DMS53 treated with DMSO at 0.1 percent for 48 hours (cell line): ENCODE measurements at regions not wholly inside any gene's neighbourhood (a gene's known extent, or its start where the extent isn't known, plus 50 kb on each side); places are given as distances from the start of the nearest gene placed in this dataset.

Experiments
- DNase-seq: peaks from one replicate; lab custom pipeline; 2025; ENCODE audit not compliant: unreplicated experiment; lab: John Stamatoyannopoulos, UW

- no peak for DNase-seq
Measured at GRCh38 chr7:18081617-18082016, 54.0 kb upstream of the PRPS1L1 start.

- DNase-seq = no peak
Measured at GRCh38 chr7:18082169-18082568, 54.5 kb upstream of the PRPS1L1 start.

- no peak for DNase-seq
Measured at GRCh38 chr7:18086165-18087025, 58.7 kb upstream of the PRPS1L1 start.

GRCh38 chr7:18087026-18087686 lies 59.5 kb upstream of the PRPS1L1 start:
- DNase-seq = peak; percentile 11

- no peak for DNase-seq
Measured at GRCh38 chr7:18087687-18088078, 60.0 kb upstream of the PRPS1L1 start.

- peak; percentile 69 for DNase-seq
Measured at GRCh38 chr7:18096087-18096486, 68.4 kb upstream of the PRPS1L1 start.

- no peak for DNase-seq
Measured at GRCh38 chr7:18102576-18102975, 74.9 kb upstream of the PRPS1L1 start.

- no peak for DNase-seq
Measured at GRCh38 chr7:18103436-18104218, 76.0 kb upstream of the PRPS1L1 start.

- DNase-seq = no peak
Measured at GRCh38 chr7:18109762-18110161, 82.1 kb upstream of the PRPS1L1 start.

- no peak for DNase-seq
Measured at GRCh38 chr7:18116661-18117060, 89.0 kb upstream of the PRPS1L1 start.

GRCh38 chr7:18117482-18117881 lies 89.8 kb upstream of the PRPS1L1 start:
- DNase-seq = no peak

- no peak for DNase-seq
Measured at GRCh38 chr7:18119985-18120384, 92.3 kb upstream of the PRPS1L1 start.

GRCh38 chr7:18123508-18124239 lies 96.0 kb upstream of the PRPS1L1 start:
- no peak for DNase-seq

GRCh38 chr7:18125476-18125875 lies 97.8 kb upstream of the PRPS1L1 start:
- DNase-seq = no peak

GRCh38 chr7:18126281-18126680 lies 98.6 kb upstream of the PRPS1L1 start:
- no peak for DNase-seq

GRCh38 chr7:18128846-18129245 lies 101.2 kb upstream of the PRPS1L1 start:
- no peak for DNase-seq

- no peak for DNase-seq
Measured at GRCh38 chr7:18132811-18133210, 105.2 kb upstream of the PRPS1L1 start.

GRCh38 chr7:18133921-18134320 lies 106.3 kb upstream of the PRPS1L1 start:
- no peak for DNase-seq

- DNase-seq = no peak
Measured at GRCh38 chr7:18140943-18141342, 113.3 kb upstream of the PRPS1L1 start.

GRCh38 chr7:18144166-18144565 lies 116.5 kb upstream of the PRPS1L1 start:
- no peak for DNase-seq

GRCh38 chr7:18145160-18145559 lies 117.5 kb upstream of the PRPS1L1 start:
- no peak for DNase-seq
